Stomach (tissue), 4 donors: ENCODE measurements at regions not wholly inside any gene's neighbourhood (a gene's known extent, or its start where the extent isn't known, plus 50 kb on each side); places are given as distances from the start of the nearest gene placed in this dataset.

ENCODE experiments used
- CTCF ChIP-seq, 7 experiments: fragments of 450-650 bp in 4 of 7; fragments of 200-600 bp in 3 of 7; sonication (generic) in 3 of 7; IDR thresholded peaks; one replicate each; pipeline ENCODE4 v1.5.1; 2016 to 2019; ENCODE audit warnings: antibody characterized with exemption in 7 of 7, control low read depth in 2 of 7, mild to moderate bottlenecking in 1 of 7
- POLR2A ChIP-seq, 4 donors: fragments of 450-650 bp; IDR thresholded peaks; one replicate each; pipeline ENCODE4 v1.6.1; 2016; ENCODE audit warnings: antibody characterized with exemption in 4 of 4, control low read depth in 2 of 4, mild to moderate bottlenecking in 1 of 4, moderate library complexity in 1 of 4

- no peak for TF ChIP-seq POLR2A (IDR thresholded peaks at IDR 0.05)
- TF ChIP-seq CTCF (IDR thresholded peaks at IDR 0.05), result no peak
These were observed 92.8 kb upstream of the SLC44A1 start for GRCh38 chr9:105151686-105151995.
